Esophagus squamous epithelium (tissue), 4 donors: ENCODE measurements at regions not wholly inside any gene's neighbourhood (a gene's known extent, or its start where the extent isn't known, plus 50 kb on each side); places are given as distances from the start of the nearest gene placed in this dataset.

Experiments used
- CTCF ChIP-seq, 6 experiments: fragments of 450-650 bp in 4 of 6; fragments of 200-600 bp in 2 of 6; sonication (generic) in 2 of 6; IDR thresholded peaks; one replicate each; pipeline ENCODE4 v1.5.1; 2016 to 2019; ENCODE audit warnings: antibody characterized with exemption in 6 of 6, mild to moderate bottlenecking in 4 of 6, moderate library complexity in 4 of 6
- POLR2A ChIP-seq, 4 donors: fragments of 450-650 bp; IDR thresholded peaks; one replicate each; pipeline ENCODE4 v1.6.1; 2017; ENCODE audit warnings: antibody characterized with exemption in 4 of 4, mild to moderate bottlenecking in 4 of 4, moderate library complexity in 3 of 4

- no peak for TF ChIP-seq POLR2A (IDR thresholded peaks at IDR 0.05)
- TF ChIP-seq CTCF (IDR thresholded peaks at IDR 0.05): no peak
Observed at GRCh38 chr1:219326843-219327242, 153.2 kb downstream of the LYPLAL1 start.
